ENCODE measurements at regions not wholly inside any gene's neighbourhood (a gene's known extent, or its start where the extent isn't known, plus 50 kb on each side); places are given as distances from the start of the nearest gene placed in this dataset.

- no peak overlapping the region for H3K4me3 ChIP-seq
- DNase-seq, result peak in 1 of 4 donors; percentile 5
- ATAC-seq, result no peak
- TF ChIP-seq CTCF (IDR thresholded peaks at IDR 0.05), result no peak
- no peaks in the 10 kb centered on the region for H3K27me3 ChIP-seq
- H3K27ac ChIP-seq, result no peak overlapping the region
- intact Hi-C loops (cut with DNase I), result no loop called here
- H3K9me3 ChIP-seq, result no peaks in the 10 kb centered on the region
- no peaks in the 10 kb centered on the region for H3K4me1 ChIP-seq
- H3K36me3 ChIP-seq, result no peaks in the 10 kb centered on the region
Measured at GRCh38 chr3:20669184-20669583, 483.2 kb upstream of the SGO1 start.

- no peak for TF ChIP-seq CTCF (IDR thresholded peaks at IDR 0.05)
- ATAC-seq (no peak), DNase-seq (no peak)
- Histone ChIP-seq H3K9me3 (no peaks in the 10 kb centered on the region), H3K4me1 (no peaks in the 10 kb centered on the region), H3K27me3 (no peaks in the 10 kb centered on the region), H3K36me3 (no peaks in the 10 kb centered on the region), H3K4me3 (no peak overlapping the region), H3K27ac (no peak overlapping the region)
- intact Hi-C loops (cut with DNase I), result no loop called here
Measured at GRCh38 chr3:20668411-20668810, 482.4 kb upstream of the SGO1 start.

GRCh38 chr3:20666091-20666490, 480.1 kb upstream of the SGO1 start:
- TF ChIP-seq CTCF (IDR thresholded peaks at IDR 0.05), result no peak
- Histone ChIP-seq H3K4me1 (no peaks in the 10 kb centered on the region), H3K27ac (no peak overlapping the region), H3K9me3 (no peaks in the 10 kb centered on the region), H3K27me3 (no peaks in the 10 kb centered on the region), H3K4me3 (no peak overlapping the region), H3K36me3 (no peaks in the 10 kb centered on the region)
- DNase-seq (no peak), ATAC-seq (no peak)
- intact Hi-C loops (cut with DNase I), result no loop called here

- no peak for TF ChIP-seq CTCF (IDR thresholded peaks at IDR 0.05)
- Histone ChIP-seq H3K4me1 (no peaks in the 10 kb centered on the region), H3K4me3 (no peak overlapping the region), H3K27ac (no peak overlapping the region), H3K27me3 (no peaks in the 10 kb centered on the region), H3K36me3 (no peaks in the 10 kb centered on the region), H3K9me3 (peaks cover 0 to 16% of the 10 kb centered on the region in 2 donors)
- DNase-seq (no peak), ATAC-seq (no peak)
- intact Hi-C loops (cut with DNase I), result no loop called here
Measured at GRCh38 chr3:20658491-20658890, 472.5 kb upstream of the SGO1 start.

- no peak for ATAC-seq
- DNase-seq, result no peak
- Histone ChIP-seq H3K9me3 (peaks cover 0 to 19% of the 10 kb centered on the region in 2 donors), H3K36me3 (no peaks in the 10 kb centered on the region), H3K4me1 (no peaks in the 10 kb centered on the region), H3K27ac (no peak overlapping the region), H3K27me3 (no peaks in the 10 kb centered on the region), H3K4me3 (no peak overlapping the region)
- intact Hi-C loops (cut with DNase I), result no loop called here
- no peak for TF ChIP-seq CTCF (IDR thresholded peaks at IDR 0.05)
Measured at GRCh38 chr3:20657560-20657959, 471.6 kb upstream of the SGO1 start.

All from left lung (tissue), 4 donors.